Upper lobe of right lung (tissue), 1 donor: ENCODE measurements at regions not wholly inside any gene's neighbourhood (a gene's known extent, or its start where the extent isn't known, plus 50 kb on each side); places are given as distances from the start of the nearest gene placed in this dataset.

Experiments used
- ATAC-seq: fragments of 200-7000 bp; cut with Tn5 transposase; one replicate; pipeline ENCODE4 v1.9.1; 2020; ENCODE audit warnings: mild to moderate bottlenecking, moderate library complexity
- DNase-seq: peaks from one replicate; pipeline ENCODE4 v3.0.0-alpha.2; 2020
- H3K27ac ChIP-seq: fragments of 200-600 bp; one replicate; pipeline ENCODE4 v1.8.0; 2022
- H3K27me3 ChIP-seq: fragments of 200-600 bp; one replicate; pipeline ENCODE4 v1.8.0; 2022; ENCODE audit warnings: mild to moderate bottlenecking
- H3K36me3 ChIP-seq: fragments of 200-600 bp; one replicate; pipeline ENCODE4 v1.8.0; 2022
- H3K4me1 ChIP-seq: fragments of 200-600 bp; one replicate; pipeline ENCODE4 v1.8.0; 2022
- H3K4me3 ChIP-seq: fragments of 200-600 bp; one replicate; pipeline ENCODE4 v1.8.0; 2022; ENCODE audit warnings: mild to moderate bottlenecking
- H3K9me3 ChIP-seq: fragments of 200-600 bp; one replicate; pipeline ENCODE4 v1.8.0; 2022
- intact Hi-C: fragments of 100-400 bp; cut with DNase I; formaldehyde crosslinking; loops from one replicate; pipeline ENCODE4 v1.11.0; 2022
- TF ChIP-seq, protein P1 (sequence below): fragments of 200-600 bp; IDR thresholded peaks from one replicate; pipeline ENCODE4 v1.8.0; 2022; ENCODE audit warnings: antibody characterized with exemption
- donor health status: DM: no; HTN: yes; CAD: no; lungs with severe emphysema.

DNA sequence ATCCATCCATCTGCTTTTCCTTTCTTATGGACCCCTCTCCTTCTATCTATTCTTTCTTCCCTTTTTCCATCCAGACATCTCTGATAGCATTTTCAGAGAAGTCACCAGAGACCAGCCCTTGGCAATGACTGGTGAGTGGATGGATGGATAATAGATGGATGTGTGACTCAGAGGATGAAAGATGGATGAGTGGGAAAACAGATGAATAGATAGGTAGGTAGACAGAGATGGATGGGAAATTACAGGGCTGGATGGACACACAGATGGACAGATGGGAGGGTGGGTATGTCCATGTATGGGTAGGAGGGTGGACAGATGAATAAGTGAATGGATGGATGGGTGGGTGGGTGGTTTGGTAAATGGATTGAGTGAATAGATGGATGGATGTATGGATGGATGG is 101.0 kb downstream of the LITAF start:
- Histone ChIP-seq H3K4me3 (no peak overlapping the region), H3K9me3 (no peaks in the 10 kb centered on the region), H3K36me3 (no peaks in the 10 kb centered on the region), H3K27me3 (no peaks in the 10 kb centered on the region), H3K27ac (no peak overlapping the region), H3K4me1 (no peaks in the 10 kb centered on the region)
- intact Hi-C loops = no loop called here
- DNase-seq (no peak), ATAC-seq (no peak)
- TF ChIP-seq, protein P1, sequence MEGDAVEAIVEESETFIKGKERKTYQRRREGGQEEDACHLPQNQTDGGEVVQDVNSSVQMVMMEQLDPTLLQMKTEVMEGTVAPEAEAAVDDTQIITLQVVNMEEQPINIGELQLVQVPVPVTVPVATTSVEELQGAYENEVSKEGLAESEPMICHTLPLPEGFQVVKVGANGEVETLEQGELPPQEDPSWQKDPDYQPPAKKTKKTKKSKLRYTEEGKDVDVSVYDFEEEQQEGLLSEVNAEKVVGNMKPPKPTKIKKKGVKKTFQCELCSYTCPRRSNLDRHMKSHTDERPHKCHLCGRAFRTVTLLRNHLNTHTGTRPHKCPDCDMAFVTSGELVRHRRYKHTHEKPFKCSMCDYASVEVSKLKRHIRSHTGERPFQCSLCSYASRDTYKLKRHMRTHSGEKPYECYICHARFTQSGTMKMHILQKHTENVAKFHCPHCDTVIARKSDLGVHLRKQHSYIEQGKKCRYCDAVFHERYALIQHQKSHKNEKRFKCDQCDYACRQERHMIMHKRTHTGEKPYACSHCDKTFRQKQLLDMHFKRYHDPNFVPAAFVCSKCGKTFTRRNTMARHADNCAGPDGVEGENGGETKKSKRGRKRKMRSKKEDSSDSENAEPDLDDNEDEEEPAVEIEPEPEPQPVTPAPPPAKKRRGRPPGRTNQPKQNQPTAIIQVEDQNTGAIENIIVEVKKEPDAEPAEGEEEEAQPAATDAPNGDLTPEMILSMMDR = no peak

DNA sequence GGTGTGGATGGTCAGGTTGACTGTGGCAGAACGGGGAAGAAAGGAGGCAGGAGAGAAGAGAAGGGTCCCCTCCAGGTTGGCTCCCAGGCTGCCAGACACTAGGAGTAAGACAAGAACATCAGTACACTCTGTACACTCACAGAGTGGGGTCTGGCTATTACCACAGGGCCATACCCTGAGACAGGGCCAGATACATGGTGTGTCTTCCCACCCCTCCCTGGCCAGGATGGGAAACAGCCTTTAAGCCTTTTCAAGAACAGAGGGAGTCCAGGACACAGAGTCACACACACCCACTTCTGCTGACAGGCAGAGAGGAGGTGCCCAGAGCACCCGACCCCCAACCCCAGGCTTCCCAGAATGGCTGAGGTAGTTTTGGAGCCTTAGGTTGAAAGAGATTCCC is 99.4 kb downstream of the LITAF start:
- no peak overlapping the region for H3K4me3 ChIP-seq
- H3K4me1 ChIP-seq = no peaks in the 10 kb centered on the region
- no peaks in the 10 kb centered on the region for H3K36me3 ChIP-seq
- no peak for ATAC-seq
- no peak overlapping the region for H3K27ac ChIP-seq
- H3K27me3 ChIP-seq = no peaks in the 10 kb centered on the region
- TF ChIP-seq, protein P1 = no peak
- intact Hi-C loops = no loop called here
- no peak for DNase-seq
- H3K9me3 ChIP-seq = no peaks in the 10 kb centered on the region

DNA sequence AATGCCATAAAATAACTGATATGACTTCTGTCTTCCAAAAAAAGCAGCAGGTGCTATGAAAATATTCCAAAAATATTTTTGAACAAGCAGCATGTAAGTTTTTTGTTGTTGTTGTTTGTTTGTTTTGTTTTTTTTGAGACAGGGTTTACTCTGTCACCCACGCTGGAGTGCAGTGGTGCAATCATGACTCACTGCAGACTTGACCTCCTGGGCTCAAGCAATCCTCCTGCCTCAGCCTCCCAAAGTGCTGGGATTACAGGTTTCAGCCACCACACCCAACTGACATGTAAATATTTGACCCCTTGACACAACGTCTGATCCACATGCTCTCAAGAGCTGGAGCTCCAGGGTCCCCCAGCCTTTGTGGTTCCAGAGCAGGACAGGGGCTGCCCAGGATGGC is 98.4 kb downstream of the LITAF start:
- H3K36me3 ChIP-seq = no peaks in the 10 kb centered on the region
- no peak overlapping the region for H3K27ac ChIP-seq
- no peaks in the 10 kb centered on the region for H3K9me3 ChIP-seq
- TF ChIP-seq, protein P1 = no peak
- DNase-seq (no peak), ATAC-seq (no peak)
- no peaks in the 10 kb centered on the region for H3K4me1 ChIP-seq
- no peak overlapping the region for H3K4me3 ChIP-seq
- intact Hi-C loops = no loop called here
- no peaks in the 10 kb centered on the region for H3K27me3 ChIP-seq

DNA sequence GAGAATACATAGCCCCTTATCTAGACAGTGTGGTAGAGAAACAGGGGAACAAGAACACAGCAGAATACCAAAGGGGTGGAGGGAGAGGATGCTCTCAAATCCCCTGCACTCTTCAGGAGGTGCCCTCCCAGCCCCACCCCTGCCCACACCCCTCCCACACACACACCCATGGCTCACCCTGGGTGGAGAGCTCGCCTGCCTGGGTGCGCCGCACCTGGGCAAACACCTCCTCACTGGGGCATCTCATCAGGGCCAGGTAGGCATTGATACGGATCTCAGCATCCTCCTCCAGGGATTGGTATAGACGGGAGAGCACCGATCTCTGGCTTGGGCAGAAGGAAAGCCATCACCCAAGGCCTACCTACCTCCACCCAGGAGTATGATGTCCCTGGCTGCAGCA is 95.2 kb downstream of the LITAF start:
- TF ChIP-seq, protein P1 = no peak
- H3K27ac ChIP-seq = no peak overlapping the region
- H3K4me3 ChIP-seq = no peak overlapping the region
- H3K36me3 ChIP-seq = no peaks in the 10 kb centered on the region
- ATAC-seq = no peak
- H3K27me3 ChIP-seq = no peaks in the 10 kb centered on the region
- DNase-seq = no peak
- H3K4me1 ChIP-seq = peaks cover 8% of the 10 kb centered on the region
- intact Hi-C loops = no loop called here
- H3K9me3 ChIP-seq = no peaks in the 10 kb centered on the region

DNA sequence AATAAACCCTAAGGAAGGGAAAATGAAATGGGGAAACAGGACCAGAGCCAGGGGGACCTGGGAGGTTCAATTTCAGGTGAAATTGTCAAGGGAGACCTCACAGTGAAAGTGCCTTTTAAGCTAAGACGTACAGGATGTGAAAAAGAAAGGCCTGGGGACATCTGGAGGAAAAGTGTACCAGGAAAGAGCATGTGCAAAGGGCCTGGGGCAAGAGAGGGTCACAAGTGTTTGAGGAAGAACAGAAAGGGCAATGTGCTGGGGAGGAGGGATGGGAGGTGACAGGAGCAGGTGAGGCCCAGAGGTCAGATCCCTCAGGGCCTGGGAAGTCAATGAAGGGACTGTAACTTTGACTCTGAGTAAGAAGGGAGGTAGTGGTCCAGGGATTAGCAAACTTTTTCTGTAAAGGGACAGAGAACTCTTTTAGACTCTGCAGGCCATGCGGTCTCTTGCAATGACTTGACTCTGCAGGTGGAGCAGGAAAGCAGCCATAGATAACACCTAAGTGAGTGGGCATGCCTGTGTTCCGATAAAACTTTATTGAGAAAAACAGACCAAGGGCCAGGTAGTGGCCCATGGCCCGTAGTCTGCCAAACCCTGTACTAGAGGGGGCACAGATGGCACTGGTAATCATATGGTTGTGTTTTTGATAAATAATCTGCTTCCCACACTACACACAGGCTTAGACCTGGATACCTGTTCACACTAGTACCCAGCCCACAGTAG is 93.8 kb downstream of the LITAF start:
- TF ChIP-seq, protein P1 = no peak
- ATAC-seq (no peak), DNase-seq (no peak)
- Histone ChIP-seq H3K4me3 (no peak overlapping the region), H3K4me1 (peaks cover 21% of the 10 kb centered on the region), H3K9me3 (no peaks in the 10 kb centered on the region), H3K27me3 (no peaks in the 10 kb centered on the region), H3K27ac (no peak overlapping the region), H3K36me3 (no peaks in the 10 kb centered on the region)
- intact Hi-C loops = no loop called here

DNA sequence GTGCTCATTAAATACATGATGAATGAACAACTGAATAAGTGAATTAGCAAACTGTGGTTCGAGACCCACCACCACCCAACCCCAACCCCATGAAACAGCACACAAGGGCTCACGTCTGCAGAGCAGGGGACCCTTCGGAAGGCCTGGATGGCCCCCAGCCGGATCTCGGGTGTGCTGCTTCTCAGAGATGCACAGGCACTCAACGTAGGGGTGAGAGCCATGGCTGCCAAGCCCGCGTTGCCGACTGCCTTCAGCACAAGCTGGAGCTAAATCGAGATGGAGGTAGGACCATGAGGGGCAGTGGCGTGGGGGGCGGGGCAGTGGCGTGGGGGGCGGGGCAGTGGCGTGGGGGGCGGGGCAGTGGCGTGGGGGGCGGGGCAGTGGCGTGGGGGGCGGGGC is 93.2 kb downstream of the LITAF start:
- Histone ChIP-seq H3K27ac (no peak overlapping the region), H3K36me3 (no peaks in the 10 kb centered on the region), H3K27me3 (no peaks in the 10 kb centered on the region), H3K4me1 (peaks cover 22% of the 10 kb centered on the region), H3K4me3 (no peak overlapping the region), H3K9me3 (no peaks in the 10 kb centered on the region)
- DNase-seq (no peak), ATAC-seq (no peak)
- intact Hi-C loops = no loop called here
- TF ChIP-seq, protein P1 = no peak
